8988T (cell line): ENCODE measurements at regions not wholly inside any gene's neighbourhood (a gene's known extent, or its start where the extent isn't known, plus 50 kb on each side); places are given as distances from the start of the nearest gene placed in this dataset.

Source experiments
- DNase-seq: peaks from one replicate; pipeline ENCODE4 v3.0.0; 2011

DNA sequence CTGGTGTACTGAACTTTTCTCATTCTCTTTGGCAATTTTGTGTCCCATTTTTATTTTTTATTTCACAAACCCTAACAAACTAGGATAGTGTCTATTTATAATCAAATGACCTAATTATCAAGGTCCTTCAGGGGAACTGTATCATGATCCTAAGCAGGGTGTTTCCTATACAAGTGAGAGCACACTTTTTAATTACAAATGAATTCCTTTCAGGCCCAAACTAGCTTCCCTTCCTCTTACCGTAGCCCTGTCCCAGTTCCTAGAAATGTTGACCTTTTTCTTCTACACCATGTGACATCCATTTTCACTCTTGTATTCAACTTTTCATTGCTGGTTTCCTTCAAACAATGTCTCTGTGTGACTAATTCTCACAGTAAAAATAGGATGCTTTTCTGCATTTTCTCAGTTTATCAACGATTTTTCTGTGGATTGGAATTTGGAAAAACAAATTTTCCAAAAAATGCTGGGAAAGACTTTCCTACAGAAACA lies 411.4 kb downstream of the CCDC91 start:
- no peak for DNase-seq

GRCh38 chr12:28602786-28603185 lies 412.5 kb downstream of the CCDC91 start:
- DNase-seq: no peak

DNA sequence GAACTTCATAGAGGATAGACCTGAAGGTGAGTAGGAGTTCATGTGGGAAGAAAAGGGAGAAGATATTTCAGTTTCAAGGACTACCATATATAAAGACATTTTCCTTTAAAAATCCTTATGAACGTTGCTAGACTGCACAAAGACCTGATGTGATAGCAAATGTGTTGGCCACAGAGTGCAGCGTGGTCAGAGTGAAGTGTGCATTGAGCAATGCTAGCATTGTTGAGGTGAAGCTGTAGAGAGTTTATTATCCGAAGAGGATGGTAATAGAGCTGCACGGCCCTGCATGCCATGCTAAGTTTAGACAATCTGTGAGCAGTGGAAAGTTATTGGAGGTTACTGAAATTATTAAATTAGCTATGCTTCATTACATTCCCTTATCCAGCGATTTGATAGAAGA lies 413.0 kb downstream of the CCDC91 start:
- DNase-seq: no peak

DNA sequence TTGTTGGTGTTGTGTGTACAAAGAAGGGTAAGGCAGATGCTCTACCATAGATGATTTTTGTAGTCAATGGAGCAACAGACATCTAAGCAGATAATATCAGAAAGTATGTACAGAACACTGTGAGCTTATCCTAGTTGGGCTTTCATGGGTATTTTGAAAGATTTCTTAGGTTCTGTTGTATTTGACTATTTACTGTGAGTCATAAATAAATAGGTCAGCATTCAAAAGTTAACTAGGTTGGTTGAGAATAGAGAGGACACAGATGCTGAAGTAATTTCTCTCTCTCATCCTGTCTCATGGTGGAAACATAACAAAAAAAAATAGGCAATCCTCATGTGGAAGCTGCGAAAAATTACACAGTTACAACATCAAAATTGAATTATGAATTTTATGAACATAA lies 413.5 kb downstream of the CCDC91 start:
- DNase-seq: no peak

GRCh38 chr12:28604240-28604639 lies 414.0 kb downstream of the CCDC91 start:
- no peak for DNase-seq

- no peak for DNase-seq
Observed at GRCh38 chr12:28606967-28607557, 416.8 kb downstream of the CCDC91 start.

DNA sequence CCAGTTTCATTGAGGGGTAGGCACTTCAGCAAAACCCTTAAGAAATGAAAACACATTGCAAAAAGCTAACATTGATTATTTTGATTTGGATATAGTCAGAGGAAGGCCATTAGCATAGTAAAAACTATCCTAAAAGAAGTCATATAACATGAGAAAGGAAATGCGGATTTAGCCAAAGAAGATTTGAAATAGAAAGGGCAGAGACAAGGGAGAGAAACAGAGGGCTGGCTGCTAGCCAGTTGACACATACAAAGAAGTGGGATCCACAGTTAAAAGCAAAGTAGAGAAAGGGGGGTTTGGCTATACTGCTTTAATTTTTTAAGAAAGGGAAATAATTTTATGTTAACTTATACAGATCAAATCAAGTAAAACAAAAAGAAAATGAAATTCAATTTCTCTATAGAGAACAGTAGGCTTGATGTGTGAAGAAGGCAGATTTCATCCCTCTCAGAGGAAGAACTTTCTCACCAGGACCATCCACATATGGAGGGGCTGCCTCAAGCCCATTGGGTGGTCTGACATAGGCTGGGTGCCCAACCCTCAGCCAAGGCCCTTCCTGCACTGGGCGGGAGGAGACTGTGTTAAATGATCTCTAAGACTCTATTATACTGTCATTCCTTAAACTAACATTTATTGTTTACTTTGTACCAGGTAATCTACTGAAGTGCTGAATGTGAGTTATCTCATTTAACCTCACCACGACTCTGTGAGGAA lies 420.3 kb downstream of the CCDC91 start:
- DNase-seq: no peak

DNA sequence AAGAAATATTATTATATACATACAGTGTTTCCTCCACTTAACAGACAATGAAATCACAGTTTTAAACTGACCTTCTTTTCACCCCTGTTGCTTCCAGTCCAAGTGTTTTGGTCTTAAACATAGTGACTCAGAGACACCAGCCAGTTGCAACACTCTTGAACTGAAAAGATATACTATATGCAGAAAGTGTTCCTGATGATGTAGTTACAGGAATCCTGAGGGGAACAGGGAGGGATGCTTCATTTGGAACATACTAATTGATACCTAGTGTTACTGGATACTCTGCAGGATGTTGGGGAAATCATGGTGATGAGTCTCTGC lies 420.8 kb downstream of the CCDC91 start:
- DNase-seq: no peak

- DNase-seq: no peak
Observed at GRCh38 chr12:28611449-28611848, 421.2 kb downstream of the CCDC91 start.

- no peak for DNase-seq
Observed at GRCh38 chr12:28618171-28618570, 427.9 kb downstream of the CCDC91 start.

- DNase-seq: no peak
Observed at GRCh38 chr12:28618772-28619171, 428.5 kb downstream of the CCDC91 start.

DNA sequence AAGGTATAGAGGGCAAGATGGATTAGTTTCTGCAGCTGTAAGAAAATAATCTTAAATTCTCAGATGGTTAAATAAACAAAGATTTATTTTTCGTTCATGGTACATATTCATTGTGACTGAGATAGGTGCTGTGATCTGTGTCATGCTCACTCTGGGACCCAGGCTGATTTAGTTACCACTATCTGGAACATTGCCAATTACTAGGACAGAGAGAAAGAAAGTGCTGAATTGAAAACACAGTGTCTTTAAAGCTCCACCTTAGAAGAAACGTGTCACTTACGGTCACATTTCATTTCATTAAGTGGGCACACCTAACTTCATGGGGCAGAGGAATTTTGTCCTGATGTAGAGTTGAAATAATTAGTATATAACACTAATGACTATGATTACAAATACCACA lies 430.0 kb downstream of the CCDC91 start:
- DNase-seq: no peak

GRCh38 chr12:28622406-28622805 lies 432.1 kb downstream of the CCDC91 start:
- DNase-seq: no peak

DNA sequence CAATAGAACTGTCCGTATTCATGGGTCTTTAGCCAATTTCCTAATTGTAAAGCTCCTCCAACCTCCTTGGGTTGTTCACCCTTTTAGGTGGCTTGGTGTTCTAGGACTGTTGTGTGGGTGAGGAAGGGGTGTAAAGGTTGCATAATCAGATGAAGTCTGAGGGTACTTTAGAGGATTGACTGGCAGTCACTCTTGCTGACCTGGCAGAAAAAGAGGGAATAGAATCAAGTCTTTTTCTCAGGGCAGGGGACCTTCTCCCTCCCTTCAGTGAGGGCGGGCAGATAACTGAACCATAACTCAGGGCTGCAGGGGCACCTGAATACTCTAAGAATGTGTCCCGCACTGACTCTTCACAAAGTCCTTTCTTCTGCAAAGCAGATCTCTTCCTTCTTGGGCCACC lies 436.2 kb downstream of the CCDC91 start:
- no peak for DNase-seq

- no peak for DNase-seq
Observed at GRCh38 chr12:28629691-28630090, 439.4 kb downstream of the CCDC91 start.

- DNase-seq: no peak
Observed at GRCh38 chr12:28631831-28632230, 441.6 kb downstream of the CCDC91 start.

- no peak for DNase-seq
Observed at GRCh38 chr12:28640519-28640918, 450.3 kb downstream of the CCDC91 start.

GRCh38 chr12:28645436-28645835 lies 455.2 kb downstream of the CCDC91 start:
- DNase-seq: no peak

GRCh38 chr12:28645891-28646290 lies 455.6 kb downstream of the CCDC91 start:
- DNase-seq: no peak

DNA sequence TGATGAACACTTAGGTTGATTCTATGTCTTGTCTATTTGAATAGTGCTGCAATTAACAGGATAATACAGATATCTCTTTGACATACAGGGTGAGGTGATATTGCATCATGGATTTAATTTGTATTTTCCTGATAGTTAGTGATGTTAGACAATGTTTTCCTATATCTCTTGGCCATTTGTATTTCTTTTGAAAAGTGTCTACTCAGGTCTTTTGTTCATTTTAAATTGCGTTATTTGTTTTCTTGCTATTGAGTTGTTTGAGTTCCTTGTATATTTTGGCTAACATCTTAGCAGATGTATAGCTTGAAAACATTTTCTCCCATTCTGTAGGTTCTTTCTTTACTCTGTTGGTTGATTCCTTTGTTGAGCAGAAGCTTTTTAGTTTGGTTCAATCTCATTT lies 460.6 kb downstream of the CCDC91 start:
- no peak for DNase-seq

GRCh38 chr12:28652239-28652638 lies 462.0 kb downstream of the CCDC91 start:
- no peak for DNase-seq

GRCh38 chr12:28681980-28682379 lies 467.1 kb upstream of the FAR2 start:
- no peak for DNase-seq

DNA sequence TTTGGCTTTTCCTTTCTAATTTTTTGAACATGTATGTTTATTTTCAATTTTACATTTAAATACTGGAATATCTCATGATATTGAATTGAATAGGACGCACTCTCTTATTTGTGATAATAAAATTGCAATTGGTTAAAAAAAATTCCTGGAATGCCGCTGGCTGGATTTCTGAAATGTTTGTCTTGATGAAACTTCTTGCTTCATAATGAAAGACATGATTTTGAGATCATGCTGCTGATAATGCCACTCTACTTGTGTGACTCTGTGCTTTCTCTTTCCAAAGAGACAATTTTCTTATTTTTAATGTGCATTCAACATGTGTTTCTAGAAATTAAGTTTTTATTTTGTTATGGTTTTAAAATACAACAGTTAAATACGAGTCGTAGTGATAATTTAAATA lies 465.7 kb upstream of the FAR2 start:
- DNase-seq: no peak

- no peak for DNase-seq
Observed at GRCh38 chr12:28689398-28690175, 459.5 kb upstream of the FAR2 start.
